GM10248 (cell line): ENCODE measurements at regions not wholly inside any gene's neighbourhood (a gene's known extent, or its start where the extent isn't known, plus 50 kb on each side); places are given as distances from the start of the nearest gene placed in this dataset.
"Not testable (repeated sequence)": the region's sequence is repeated elsewhere in the genome, so short reads cannot be mapped to it uniquely, and the experiment has no call there.

ENCODE experiments used
- CTCF ChIA-PET: fragments of 300-600 bp; sonication (Branson Sonifier 250); formaldehyde crosslinking; extraction: SDS; loops from one replicate; lab custom pipeline; 2021; ENCODE audit warnings: antibody characterized with exemption; lab: Yijun Ruan, JAX
- POLR2A ChIA-PET: fragments of 350-650 bp; sonication (Branson Sonifier 250); formaldehyde crosslinking; extraction: SDS; loops from one replicate; lab custom pipeline; 2020; ENCODE audit warnings: antibody characterized with exemption; lab: Yijun Ruan, JAX
- DNase-seq: peaks from one replicate; pipeline ENCODE4 v3.0.0; 2012; ENCODE audit errors: extremely low spot score
- TF ChIP-seq, protein P1 (sequence below): IDR thresholded peaks from 2 replicates; pipeline ENCODE4 v1.5.1; 2012; ENCODE audit warnings: mild to moderate bottlenecking, low read depth; ENCODE audit errors: extremely low read depth, missing control alignments, control extremely low read depth

DNA sequence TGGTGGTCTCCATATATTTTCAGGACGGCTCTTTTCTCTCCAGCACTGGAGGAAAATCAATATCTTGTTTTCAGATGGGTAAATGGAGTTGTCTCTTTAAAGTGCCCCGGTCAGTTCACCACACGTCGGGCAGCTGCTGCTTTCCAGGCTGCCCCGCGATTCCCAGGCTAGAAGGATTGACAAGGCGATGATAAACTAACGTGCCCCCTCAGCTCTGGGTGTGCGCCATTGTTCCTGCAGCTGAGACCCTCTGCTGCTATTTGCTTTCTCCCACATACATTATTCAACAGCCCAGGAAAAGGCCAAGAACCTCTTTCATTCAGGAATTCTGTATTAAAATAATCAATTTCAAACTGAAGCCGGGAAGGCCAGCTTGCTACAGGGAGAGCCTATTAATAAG is 254.5 kb downstream of the SOX3 start:
- CTCF ChIA-PET = interaction anchor here (1.0 kb wide), 1 partner anchor 11 kb away, joined by 3 read pairs; no protein-coding TSS in a partner anchor
- no peak for DNase-seq
- POLR2A ChIA-PET = no interaction called here
- TF ChIP-seq, protein P1, sequence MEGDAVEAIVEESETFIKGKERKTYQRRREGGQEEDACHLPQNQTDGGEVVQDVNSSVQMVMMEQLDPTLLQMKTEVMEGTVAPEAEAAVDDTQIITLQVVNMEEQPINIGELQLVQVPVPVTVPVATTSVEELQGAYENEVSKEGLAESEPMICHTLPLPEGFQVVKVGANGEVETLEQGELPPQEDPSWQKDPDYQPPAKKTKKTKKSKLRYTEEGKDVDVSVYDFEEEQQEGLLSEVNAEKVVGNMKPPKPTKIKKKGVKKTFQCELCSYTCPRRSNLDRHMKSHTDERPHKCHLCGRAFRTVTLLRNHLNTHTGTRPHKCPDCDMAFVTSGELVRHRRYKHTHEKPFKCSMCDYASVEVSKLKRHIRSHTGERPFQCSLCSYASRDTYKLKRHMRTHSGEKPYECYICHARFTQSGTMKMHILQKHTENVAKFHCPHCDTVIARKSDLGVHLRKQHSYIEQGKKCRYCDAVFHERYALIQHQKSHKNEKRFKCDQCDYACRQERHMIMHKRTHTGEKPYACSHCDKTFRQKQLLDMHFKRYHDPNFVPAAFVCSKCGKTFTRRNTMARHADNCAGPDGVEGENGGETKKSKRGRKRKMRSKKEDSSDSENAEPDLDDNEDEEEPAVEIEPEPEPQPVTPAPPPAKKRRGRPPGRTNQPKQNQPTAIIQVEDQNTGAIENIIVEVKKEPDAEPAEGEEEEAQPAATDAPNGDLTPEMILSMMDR = no peak

DNA sequence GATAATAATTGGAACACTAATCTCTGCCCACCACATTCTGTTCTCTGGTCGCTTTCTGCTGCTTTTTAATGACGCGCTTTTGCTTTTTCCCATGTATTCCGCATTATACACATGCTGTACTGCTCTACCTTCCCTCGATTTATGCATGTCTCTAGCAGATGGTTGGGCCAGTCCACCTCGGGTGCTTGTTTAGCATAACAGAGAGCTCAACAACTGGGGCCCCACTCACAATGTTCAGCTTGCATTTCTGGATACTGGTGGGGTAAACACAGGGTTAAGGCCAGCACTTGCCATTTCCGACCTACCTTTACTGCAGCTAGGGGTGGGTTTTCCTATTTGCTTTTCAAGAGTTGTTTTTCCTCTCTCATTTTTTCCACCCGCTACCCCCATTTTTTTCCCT is 255.8 kb downstream of the SOX3 start:
- TF ChIP-seq, protein P1 = no peak
- CTCF ChIA-PET = interaction anchor here (0.7 kb wide), 1 partner anchor 17 kb away, joined by 3 read pairs; no protein-coding TSS in a partner anchor

DNA sequence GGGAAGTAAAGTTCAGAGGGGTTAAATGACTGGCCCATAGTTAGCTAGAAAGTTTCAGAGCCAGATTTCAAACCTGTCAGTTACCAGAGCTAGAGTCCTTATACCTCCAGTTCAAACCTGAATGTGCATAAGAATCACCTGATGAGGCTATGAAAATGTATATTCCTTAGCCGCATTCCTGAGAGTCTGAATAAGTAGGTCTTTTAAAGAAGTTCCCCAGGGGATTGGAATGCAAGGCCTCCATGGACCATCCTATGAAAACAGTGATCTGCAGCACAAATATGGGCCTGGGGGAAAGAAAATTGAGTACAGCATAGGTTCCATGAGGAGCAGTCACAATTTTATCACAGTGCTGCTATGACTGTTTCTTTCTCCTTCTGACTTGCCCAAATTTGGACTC is 263.9 kb upstream of the CXorf66 start:
- ChIA-PET POLR2A (no interaction called here), CTCF (no interaction called here)
- no peak for DNase-seq
- TF ChIP-seq, protein P1 = no peak

More for the DNA sequence above, 255.8 kb downstream of the SOX3 start:
- POLR2A ChIA-PET = interaction anchor here (0.5 kb wide), 1 partner anchor 21 kb away, joined by 3 read pairs; no protein-coding TSS in a partner anchor
- DNase-seq = no peak

DNA sequence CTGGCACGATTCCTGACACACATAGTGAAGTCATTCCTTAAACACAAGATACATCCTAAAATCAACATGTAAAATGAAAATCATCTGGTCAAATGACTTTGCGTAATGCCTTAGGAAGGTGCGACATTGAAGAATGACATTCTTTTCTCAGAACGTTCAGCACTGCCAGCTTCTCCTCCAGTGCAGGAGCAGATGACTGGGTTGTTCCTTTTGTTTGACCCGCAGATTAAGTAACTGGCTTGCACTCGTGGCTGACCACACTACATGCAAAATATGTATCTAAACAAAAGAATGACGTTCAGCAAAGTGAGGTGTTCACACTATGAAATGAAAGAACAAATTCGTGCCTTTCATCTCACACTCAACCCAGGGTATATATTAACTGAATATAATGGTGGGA is 260.7 kb upstream of the CXorf66 start:
- POLR2A ChIA-PET, DNase-seq, CTCF ChIA-PET: not testable (repeated sequence)

DNA sequence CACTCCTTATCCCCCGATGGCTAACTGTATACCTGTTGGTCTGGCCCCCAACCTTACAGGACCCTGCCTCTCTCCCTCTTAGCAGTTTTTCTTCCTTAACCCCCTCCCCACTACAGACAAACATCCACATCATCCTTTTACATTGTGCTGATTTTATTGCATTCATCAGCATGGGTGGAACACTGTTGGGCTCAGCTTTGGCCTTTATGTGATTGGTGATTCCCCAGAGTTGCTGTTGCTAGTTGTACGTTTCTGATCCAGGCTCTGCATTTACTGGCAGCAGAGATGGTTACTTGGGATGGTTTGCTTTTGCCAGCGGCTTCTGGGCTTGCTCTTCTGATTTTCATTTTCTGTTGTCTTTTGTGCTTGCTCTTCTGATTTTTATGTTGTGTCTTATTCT is 250.6 kb upstream of the CXorf66 start:
- CTCF ChIA-PET, POLR2A ChIA-PET, DNase-seq: not testable (repeated sequence)

DNA sequence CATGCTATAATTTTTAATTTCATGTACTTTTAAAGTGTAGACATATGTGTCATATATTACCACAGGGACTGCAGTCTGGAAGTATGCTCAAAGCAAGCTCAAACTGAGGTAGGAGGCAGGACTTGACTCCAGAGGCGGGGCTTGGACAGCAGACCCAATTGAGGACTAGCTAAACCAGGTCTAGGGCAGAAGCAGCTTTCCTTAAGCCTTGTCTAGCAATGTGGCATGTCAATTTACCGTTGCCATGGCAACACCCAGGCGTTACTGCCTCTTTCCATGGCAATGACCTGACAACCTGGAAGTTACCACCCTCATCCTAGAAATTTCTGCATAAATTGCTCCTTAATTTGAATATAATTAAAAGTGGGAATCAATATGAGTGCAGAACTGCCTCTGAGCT is 249.2 kb upstream of the CXorf66 start:
- CTCF ChIA-PET, POLR2A ChIA-PET, DNase-seq: not testable (repeated sequence)

DNA sequence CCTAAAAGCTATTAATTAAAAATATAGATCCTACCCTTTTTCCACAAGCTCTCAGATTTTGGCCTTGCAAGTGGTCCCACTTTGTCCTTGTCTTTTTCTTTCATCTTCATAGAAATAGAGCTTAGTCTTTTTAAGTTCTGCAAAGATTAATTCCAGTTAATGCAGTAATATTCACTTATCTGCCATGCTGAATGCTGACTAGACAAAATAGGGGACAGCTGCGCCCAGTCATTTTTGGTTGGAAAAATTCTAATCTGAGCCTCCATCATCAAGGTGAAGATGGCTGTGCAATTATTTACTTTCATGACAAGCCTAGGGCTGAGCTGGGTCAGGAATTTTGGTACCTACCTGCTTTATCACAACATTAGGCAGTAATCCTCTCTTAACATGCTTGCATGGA is 241.3 kb upstream of the CXorf66 start:
- TF ChIP-seq, protein P1 = no peak
- ChIA-PET POLR2A (no interaction called here), CTCF (no interaction called here)
- no peak for DNase-seq

DNA sequence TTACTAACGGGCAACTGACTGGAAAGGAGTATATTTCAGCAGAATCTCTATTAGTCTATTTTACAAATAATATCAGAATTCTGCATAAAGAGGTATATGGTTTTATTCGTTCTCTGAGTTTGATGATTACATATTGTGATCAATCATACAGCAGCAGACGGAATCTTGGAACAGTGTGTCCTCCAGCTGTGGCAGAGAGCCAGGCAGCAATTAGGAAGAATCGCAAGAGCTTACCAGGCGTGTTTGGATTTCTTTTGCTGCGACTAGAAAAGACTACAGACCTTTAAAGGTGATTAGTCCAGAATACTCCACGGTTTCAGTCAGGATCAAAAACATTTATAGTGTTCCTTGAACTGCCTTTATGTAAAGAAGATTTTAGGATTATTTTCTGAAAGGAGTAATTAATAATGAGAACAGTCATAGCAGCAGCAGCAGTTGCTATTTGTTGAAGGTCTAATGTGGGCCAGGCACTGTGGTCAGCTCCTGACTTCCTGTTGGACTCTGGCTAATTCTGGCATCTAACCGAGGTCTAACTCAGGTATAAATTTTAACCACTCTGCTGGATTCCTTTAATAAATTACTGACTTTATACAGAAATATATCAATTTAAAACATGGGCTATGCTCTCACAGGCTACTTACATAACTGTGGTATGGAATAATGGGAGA is 225.3 kb upstream of the CXorf66 start:
- TF ChIP-seq, protein P1 = no peak
- ChIA-PET POLR2A (no interaction called here), CTCF (no interaction called here)
- DNase-seq = no peak
